Gastroesophageal sphincter (tissue), 3 donors: ENCODE measurements at regions not wholly inside any gene's neighbourhood (a gene's known extent, or its start where the extent isn't known, plus 50 kb on each side); places are given as distances from the start of the nearest gene placed in this dataset.

Experiments used
- POLR2A ChIP-seq, 2 donors: fragments of 450-650 bp; IDR thresholded peaks; one replicate each; pipeline ENCODE4 v1.6.1; 2017; ENCODE audit warnings: antibody characterized with exemption in 2 of 2, mild to moderate bottlenecking in 2 of 2, moderate library complexity in 1 of 2
- TF ChIP-seq, protein P1 (sequence below), 4 experiments: fragments of 200-600 bp in 2 of 4; fragments of 450-650 bp in 2 of 4; sonication (generic) in 1 of 4; IDR thresholded peaks; one replicate each; pipeline ENCODE4 v1.5.1; 2017 to 2019; ENCODE audit warnings: antibody characterized with exemption in 4 of 4, mild to moderate bottlenecking in 2 of 4, moderate library complexity in 2 of 4

DNA sequence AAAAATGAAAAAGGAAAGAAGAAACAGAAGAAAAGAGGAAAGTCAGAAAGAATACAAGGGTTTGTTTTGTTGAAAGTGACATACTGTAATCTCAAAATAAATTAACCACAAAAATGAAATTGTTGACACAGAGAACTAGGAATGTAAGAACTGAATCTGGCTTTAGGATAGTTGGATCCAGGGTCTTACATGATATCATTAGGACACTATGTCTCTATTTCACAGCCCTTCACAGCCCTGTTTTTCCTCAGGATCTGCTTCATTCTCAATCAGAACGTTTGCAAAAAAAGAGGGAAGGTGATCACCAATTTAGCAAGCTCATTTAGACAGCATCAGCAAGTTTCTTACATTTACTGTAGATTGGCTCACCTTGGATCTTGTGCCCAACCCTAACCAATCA is 188.5 kb upstream of the NREP start:
- no peak for TF ChIP-seq POLR2A (IDR thresholded peaks at IDR 0.05)
- TF ChIP-seq, protein P1, sequence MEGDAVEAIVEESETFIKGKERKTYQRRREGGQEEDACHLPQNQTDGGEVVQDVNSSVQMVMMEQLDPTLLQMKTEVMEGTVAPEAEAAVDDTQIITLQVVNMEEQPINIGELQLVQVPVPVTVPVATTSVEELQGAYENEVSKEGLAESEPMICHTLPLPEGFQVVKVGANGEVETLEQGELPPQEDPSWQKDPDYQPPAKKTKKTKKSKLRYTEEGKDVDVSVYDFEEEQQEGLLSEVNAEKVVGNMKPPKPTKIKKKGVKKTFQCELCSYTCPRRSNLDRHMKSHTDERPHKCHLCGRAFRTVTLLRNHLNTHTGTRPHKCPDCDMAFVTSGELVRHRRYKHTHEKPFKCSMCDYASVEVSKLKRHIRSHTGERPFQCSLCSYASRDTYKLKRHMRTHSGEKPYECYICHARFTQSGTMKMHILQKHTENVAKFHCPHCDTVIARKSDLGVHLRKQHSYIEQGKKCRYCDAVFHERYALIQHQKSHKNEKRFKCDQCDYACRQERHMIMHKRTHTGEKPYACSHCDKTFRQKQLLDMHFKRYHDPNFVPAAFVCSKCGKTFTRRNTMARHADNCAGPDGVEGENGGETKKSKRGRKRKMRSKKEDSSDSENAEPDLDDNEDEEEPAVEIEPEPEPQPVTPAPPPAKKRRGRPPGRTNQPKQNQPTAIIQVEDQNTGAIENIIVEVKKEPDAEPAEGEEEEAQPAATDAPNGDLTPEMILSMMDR (IDR thresholded peaks at IDR 0.05): no peak
